ENCODE measurements at regions not wholly inside any gene's neighbourhood (a gene's known extent, or its start where the extent isn't known, plus 50 kb on each side); places are given as distances from the start of the nearest gene placed in this dataset.
"Not testable (repeated sequence)": the region's sequence is repeated elsewhere in the genome, so short reads cannot be mapped to it uniquely, and the experiment has no call there.

DNA sequence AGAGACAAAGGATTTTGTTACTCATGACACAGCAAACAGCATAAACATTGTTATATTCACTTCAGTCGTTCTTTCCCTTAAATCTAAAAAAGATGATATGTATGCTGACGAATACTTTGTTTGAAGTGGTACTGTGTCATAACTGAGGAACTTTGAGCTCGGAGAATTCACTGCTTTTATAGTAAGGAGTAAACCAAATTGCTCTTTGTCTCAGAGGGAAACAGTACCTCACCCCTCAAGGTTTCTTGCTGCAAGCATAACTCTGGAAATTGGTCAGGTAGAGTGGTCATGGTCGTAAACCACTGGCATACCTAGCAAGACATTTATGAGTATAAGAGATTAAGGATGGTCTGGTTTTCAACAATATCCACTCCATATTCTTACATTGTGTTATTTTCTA, 160.2 kb upstream of the OR4E1 start:
- H3K9me3 ChIP-seq, result no peaks in the 10 kb centered on the region
- ATAC-seq, result no peak
- in situ Hi-C loops (cut with MboI; ENCODE audit: low sequenced_read_pairs in 4 of 4), result no loop called here
- no peak overlapping the region for H3K4me3 ChIP-seq
- intact Hi-C loops (cut with DNase I; ENCODE audit: low total_unique reads), result no loop called here
- H3K27ac ChIP-seq, result no peak overlapping the region
- DNase-seq, result no peak
- TF ChIP-seq, protein P1, sequence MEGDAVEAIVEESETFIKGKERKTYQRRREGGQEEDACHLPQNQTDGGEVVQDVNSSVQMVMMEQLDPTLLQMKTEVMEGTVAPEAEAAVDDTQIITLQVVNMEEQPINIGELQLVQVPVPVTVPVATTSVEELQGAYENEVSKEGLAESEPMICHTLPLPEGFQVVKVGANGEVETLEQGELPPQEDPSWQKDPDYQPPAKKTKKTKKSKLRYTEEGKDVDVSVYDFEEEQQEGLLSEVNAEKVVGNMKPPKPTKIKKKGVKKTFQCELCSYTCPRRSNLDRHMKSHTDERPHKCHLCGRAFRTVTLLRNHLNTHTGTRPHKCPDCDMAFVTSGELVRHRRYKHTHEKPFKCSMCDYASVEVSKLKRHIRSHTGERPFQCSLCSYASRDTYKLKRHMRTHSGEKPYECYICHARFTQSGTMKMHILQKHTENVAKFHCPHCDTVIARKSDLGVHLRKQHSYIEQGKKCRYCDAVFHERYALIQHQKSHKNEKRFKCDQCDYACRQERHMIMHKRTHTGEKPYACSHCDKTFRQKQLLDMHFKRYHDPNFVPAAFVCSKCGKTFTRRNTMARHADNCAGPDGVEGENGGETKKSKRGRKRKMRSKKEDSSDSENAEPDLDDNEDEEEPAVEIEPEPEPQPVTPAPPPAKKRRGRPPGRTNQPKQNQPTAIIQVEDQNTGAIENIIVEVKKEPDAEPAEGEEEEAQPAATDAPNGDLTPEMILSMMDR (IDR thresholded peaks at IDR 0.05 in 4 of 5, conservative IDR thresholded peaks at IDR 0.05 in 1 of 5), result no peak
- no peak for TF ChIP-seq POLR2A (IDR thresholded peaks at IDR 0.05)
- no peaks in the 10 kb centered on the region for H3K36me3 ChIP-seq
- no peaks in the 10 kb centered on the region for H3K4me1 ChIP-seq
- H3K27me3 ChIP-seq, result no peaks in the 10 kb centered on the region

DNA sequence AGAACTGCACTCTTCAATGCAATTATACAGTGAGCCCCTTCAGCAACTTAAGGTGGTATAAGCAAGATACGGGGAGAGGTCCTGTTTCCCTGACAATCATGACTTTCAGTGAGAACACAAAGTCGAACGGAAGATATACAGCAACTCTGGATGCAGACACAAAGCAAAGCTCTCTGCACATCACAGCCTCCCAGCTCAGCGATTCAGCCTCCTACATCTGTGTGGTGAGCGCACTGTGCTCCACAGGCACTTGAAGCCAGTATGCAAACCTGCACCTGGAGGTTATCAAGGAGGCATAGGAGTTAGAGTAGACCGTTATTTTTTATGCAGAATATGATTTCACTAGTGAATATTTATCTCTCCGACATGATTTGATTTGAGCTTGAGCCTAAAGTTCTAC, 152.2 kb upstream of the OR4E1 start:
- Histone ChIP-seq H3K27ac (no peak overlapping the region), H3K27me3 (no peaks in the 10 kb centered on the region), H3K36me3 (no peaks in the 10 kb centered on the region), H3K4me1 (no peaks in the 10 kb centered on the region), H3K4me3 (no peak overlapping the region), H3K9me3 (no peaks in the 10 kb centered on the region)
- DNase-seq (no peak), ATAC-seq (no peak)
- intact Hi-C loops (cut with DNase I; ENCODE audit: low total_unique reads) (no loop called here), in situ Hi-C loops (cut with MboI; ENCODE audit: low sequenced_read_pairs in 4 of 4) (no loop called here)
- TF ChIP-seq, protein P1 (IDR thresholded peaks at IDR 0.05 in 4 of 5, conservative IDR thresholded peaks at IDR 0.05 in 1 of 5), result no peak
- TF ChIP-seq POLR2A (IDR thresholded peaks at IDR 0.05), result no peak

DNA sequence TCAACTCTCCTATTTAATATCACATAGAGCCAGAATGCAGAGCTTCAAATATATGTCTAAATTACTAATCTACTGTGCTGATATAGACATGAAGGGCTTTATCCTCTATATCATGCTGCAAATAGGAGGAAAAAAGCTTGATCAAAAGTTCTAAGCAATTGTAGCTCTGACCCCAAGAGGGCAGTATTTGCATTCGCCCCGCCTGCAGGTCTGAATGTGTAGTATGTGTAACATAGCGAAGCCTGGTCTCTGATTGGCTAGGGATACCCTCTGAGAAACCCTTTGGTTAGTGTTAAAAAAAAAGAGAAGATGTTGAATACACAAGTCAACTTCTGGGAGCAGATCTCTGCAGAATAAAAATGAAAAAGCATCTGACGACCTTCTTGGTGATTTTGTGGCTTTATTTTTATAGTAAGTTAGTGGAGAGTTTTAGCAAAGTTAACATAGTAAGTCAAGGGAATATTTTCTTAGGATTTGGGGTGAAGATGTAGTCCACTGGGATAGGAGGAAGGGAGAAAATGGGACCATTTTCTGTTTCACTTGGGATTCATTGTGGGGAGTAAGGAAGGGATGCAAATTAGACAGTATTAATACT, 151.6 kb upstream of the OR4E1 start:
- intact Hi-C loops (cut with DNase I; ENCODE audit: low total_unique reads) (no loop called here), in situ Hi-C loops (cut with MboI; ENCODE audit: low sequenced_read_pairs in 4 of 4) (no loop called here)
- H3K9me3 ChIP-seq, result no peaks in the 10 kb centered on the region
- no peak for ATAC-seq
- no peaks in the 10 kb centered on the region for H3K27me3 ChIP-seq
- TF ChIP-seq, protein P1 (IDR thresholded peaks at IDR 0.05 in 4 of 5, conservative IDR thresholded peaks at IDR 0.05 in 1 of 5), result no peak
- no peak for TF ChIP-seq POLR2A (IDR thresholded peaks at IDR 0.05)
- no peak overlapping the region for H3K27ac ChIP-seq
- no peak for DNase-seq
- no peaks in the 10 kb centered on the region for H3K4me1 ChIP-seq
- H3K4me3 ChIP-seq, result no peak overlapping the region
- no peaks in the 10 kb centered on the region for H3K36me3 ChIP-seq

DNA sequence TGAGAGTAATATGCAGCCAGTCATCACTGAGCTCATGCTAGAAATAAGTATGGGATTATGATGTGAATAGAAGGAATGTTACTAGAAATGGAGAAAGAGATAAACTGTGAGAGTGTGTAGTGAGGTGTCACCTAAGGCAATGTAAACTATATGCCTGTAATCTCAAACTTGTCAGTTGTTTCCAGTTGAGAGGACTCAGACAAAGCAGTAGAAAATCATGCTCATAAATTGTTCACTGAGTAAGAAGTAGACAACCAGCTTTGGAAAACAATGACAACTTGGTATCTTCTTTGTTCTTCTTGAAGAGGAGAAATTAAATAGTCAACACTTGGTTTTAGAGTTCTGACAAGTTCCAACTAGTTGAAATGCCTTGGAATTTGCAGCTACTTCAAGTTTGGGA, 148.5 kb upstream of the OR4E1 start:
- in situ Hi-C loops (cut with MboI; ENCODE audit: low sequenced_read_pairs in 4 of 4) (no loop called here), intact Hi-C loops (cut with DNase I; ENCODE audit: low total_unique reads) (no loop called here)
- no peak for DNase-seq
- Histone ChIP-seq H3K27me3 (no peaks in the 10 kb centered on the region), H3K36me3 (no peaks in the 10 kb centered on the region), H3K4me1 (no peaks in the 10 kb centered on the region), H3K27ac (no peak overlapping the region), H3K4me3 (no peak overlapping the region), H3K9me3 (no peaks in the 10 kb centered on the region)
- no peak for ATAC-seq
- TF ChIP-seq, protein P1 (IDR thresholded peaks at IDR 0.05 in 4 of 5, conservative IDR thresholded peaks at IDR 0.05 in 1 of 5), result no peak
- no peak for TF ChIP-seq POLR2A (IDR thresholded peaks at IDR 0.05)

DNA sequence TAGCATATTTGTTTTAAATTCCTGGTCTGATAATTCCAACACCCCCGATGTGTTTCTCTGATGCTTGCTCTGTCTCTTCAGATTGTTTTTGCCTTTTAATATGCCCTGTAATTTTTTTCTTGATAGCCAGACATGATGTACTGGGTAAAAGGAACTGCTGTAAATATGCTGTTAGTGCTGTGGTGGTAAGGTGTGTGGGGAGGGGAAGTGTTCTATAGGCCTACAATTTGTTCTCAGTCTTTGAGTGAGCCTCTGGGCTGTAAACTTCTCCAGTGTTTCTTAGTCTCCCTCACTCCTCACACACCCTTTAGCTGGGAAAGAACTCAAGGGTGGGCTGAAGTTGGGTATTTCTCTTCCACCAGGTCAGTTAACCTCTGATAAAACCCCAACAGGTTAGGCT, 147.0 kb upstream of the OR4E1 start:
- TF ChIP-seq, protein P1 (IDR thresholded peaks at IDR 0.05 in 4 of 5, conservative IDR thresholded peaks at IDR 0.05 in 1 of 5), result no peak
- TF ChIP-seq POLR2A (IDR thresholded peaks at IDR 0.05), result no peak
- in situ Hi-C loops (cut with MboI; ENCODE audit: low sequenced_read_pairs in 4 of 4) (no loop called here), intact Hi-C loops (cut with DNase I; ENCODE audit: low total_unique reads) (no loop called here)
- Histone ChIP-seq H3K27ac (no peak overlapping the region), H3K36me3 (no peaks in the 10 kb centered on the region), H3K9me3 (no peaks in the 10 kb centered on the region), H3K27me3 (no peaks in the 10 kb centered on the region), H3K4me1 (no peaks in the 10 kb centered on the region), H3K4me3 (no peak overlapping the region)
- DNase-seq (no peak), ATAC-seq (no peak)

DNA sequence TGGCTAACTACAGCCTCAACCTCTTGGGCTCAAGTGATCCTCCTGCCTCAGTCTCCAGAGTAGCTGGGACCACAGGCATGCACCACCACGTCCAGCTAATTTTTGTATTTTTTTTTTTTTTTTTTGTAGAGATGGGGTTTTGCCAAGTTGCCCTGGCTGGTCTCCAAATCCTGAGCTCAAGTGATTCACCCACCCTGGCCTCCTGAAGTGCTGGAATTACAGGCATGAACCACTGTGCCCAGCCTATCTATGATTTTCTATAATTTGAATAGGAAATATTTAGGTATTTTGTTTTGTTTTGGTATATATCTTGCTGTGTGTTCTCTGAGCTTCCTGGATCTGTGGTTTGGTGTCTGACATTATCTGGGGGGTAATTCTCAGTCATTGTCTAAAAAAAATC, 146.3 kb upstream of the OR4E1 start:
- H3K4me3 ChIP-seq; H3K27ac ChIP-seq; H3K9me3 ChIP-seq; DNase-seq; in situ Hi-C loops (cut with MboI; ENCODE audit: low sequenced_read_pairs in 4 of 4); intact Hi-C loops (cut with DNase I; ENCODE audit: low total_unique reads); H3K36me3 ChIP-seq; H3K4me1 ChIP-seq; ATAC-seq; H3K27me3 ChIP-seq: not testable (repeated sequence)

DNA sequence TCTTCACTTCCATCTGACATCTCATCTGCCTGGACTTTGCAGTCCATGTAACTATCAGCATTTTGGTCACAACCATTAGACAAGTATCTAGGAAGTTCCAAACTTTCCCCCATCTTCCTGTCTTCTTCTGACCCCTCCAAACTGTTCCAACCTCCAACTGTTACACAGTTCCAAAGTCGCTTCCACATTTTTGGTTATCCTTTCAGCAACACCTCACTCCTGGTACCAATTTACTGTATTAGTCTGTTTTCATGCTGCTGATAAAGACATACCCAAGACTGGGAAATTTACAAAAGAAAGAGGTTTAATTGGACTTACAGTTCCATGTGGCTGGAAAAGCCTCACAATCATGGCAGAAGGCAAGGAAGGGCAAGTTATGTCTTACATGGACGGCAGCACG, 143.4 kb upstream of the OR4E1 start:
- H3K4me3 ChIP-seq; DNase-seq; H3K4me1 ChIP-seq; H3K9me3 ChIP-seq; intact Hi-C loops (cut with DNase I; ENCODE audit: low total_unique reads); H3K27me3 ChIP-seq; H3K27ac ChIP-seq; H3K36me3 ChIP-seq; in situ Hi-C loops (cut with MboI; ENCODE audit: low sequenced_read_pairs in 4 of 4); ATAC-seq: not testable (repeated sequence)
